IPS-20b (cell line): ENCODE measurements at regions not wholly inside any gene's neighbourhood (a gene's known extent, or its start where the extent isn't known, plus 50 kb on each side); places are given as distances from the start of the nearest gene placed in this dataset.

Experiments used
- H3K27ac ChIP-seq: one replicate; pipeline ENCODE4 v1.5.1; 2013; ENCODE audit warnings: low read length
- H3K27me3 ChIP-seq: 2 replicates; pipeline ENCODE4 v1.6.1; 2013; ENCODE audit warnings: mild to moderate bottlenecking, low read length, inconsistent platforms; ENCODE audit not compliant: insufficient read depth
- H3K36me3 ChIP-seq: 2 replicates; pipeline ENCODE4 v1.6.1; 2013; ENCODE audit warnings: low read depth, mild to moderate bottlenecking, inconsistent platforms, low read length, moderate library complexity; ENCODE audit not compliant: insufficient read depth
- H3K4me1 ChIP-seq: 2 replicates; pipeline ENCODE4 v1.6.1; 2013; ENCODE audit warnings: mild to moderate bottlenecking, control low read depth, inconsistent platforms, low read length, moderate library complexity; ENCODE audit not compliant: insufficient read depth
- H3K4me3 ChIP-seq: 2 replicates; pipeline ENCODE4 v1.5.1; 2013; ENCODE audit warnings: mild to moderate bottlenecking, low read length, inconsistent platforms
- H3K9ac ChIP-seq: 2 replicates; pipeline ENCODE4 v1.6.1; 2013; ENCODE audit warnings: low read depth, mild to moderate bottlenecking, inconsistent platforms, low read length, moderate library complexity
- H3K9me3 ChIP-seq: 2 replicates; pipeline ENCODE4 v1.6.1; 2013; ENCODE audit warnings: mild to moderate bottlenecking, low read depth, low read length, inconsistent platforms; ENCODE audit not compliant: insufficient read depth

GRCh38 chr1:209435654-209436566, 147.6 kb upstream of the CAMK1G start:
- H3K36me3 ChIP-seq, result peaks cover 11% of the 10 kb centered on the region; the same call in 1 of the 2 replicates
- no peak overlapping the region for H3K4me3 ChIP-seq
- no peak overlapping the region for H3K27ac ChIP-seq
- no peaks in the 10 kb centered on the region for H3K27me3 ChIP-seq
- peak overlapping the region; percentile 39; the same call in 1 of the 2 replicates for H3K9ac ChIP-seq
- 0 out of 2 replicates have a peak, but pooled peaks cover 5% of the 10 kb centered on the region for H3K9me3 ChIP-seq
- H3K4me1 ChIP-seq, result peaks cover 36% of the 10 kb centered on the region

GRCh38 chr1:209439828-209440227, 143.7 kb upstream of the CAMK1G start:
- Histone ChIP-seq H3K27me3 (no peaks in the 10 kb centered on the region), H3K9me3 (0 out of 2 replicates have a peak, but pooled peaks cover 5% of the 10 kb centered on the region), H3K36me3 (no peaks in the 10 kb centered on the region), H3K27ac (no peak overlapping the region), H3K9ac (no peak overlapping the region), H3K4me3 (no peak overlapping the region), H3K4me1 (peaks cover 7% of the 10 kb centered on the region)

- H3K27ac ChIP-seq, result no peak overlapping the region
- H3K4me3 ChIP-seq, result no peak overlapping the region
- 0 out of 2 replicates have a peak, but pooled peaks cover 5% of the 10 kb centered on the region for H3K9me3 ChIP-seq
- no peaks in the 10 kb centered on the region for H3K36me3 ChIP-seq
- no peak overlapping the region for H3K9ac ChIP-seq
- H3K27me3 ChIP-seq, result no peaks in the 10 kb centered on the region
- no peaks in the 10 kb centered on the region for H3K4me1 ChIP-seq
Observed at GRCh38 chr1:209443361-209443931, 140.1 kb upstream of the CAMK1G start.

- H3K4me1 ChIP-seq, result no peaks in the 10 kb centered on the region
- H3K27me3 ChIP-seq, result no peaks in the 10 kb centered on the region
- H3K4me3 ChIP-seq, result no peak overlapping the region
- no peak overlapping the region for H3K27ac ChIP-seq
- 0 out of 2 replicates have a peak, but pooled peaks cover 5% of the 10 kb centered on the region for H3K9me3 ChIP-seq
- no peaks in the 10 kb centered on the region for H3K36me3 ChIP-seq
- H3K9ac ChIP-seq, result no peak overlapping the region
Observed at GRCh38 chr1:209443975-209444651, 139.4 kb upstream of the CAMK1G start.

- H3K27ac ChIP-seq, result no peak overlapping the region
- no peaks in the 10 kb centered on the region for H3K4me1 ChIP-seq
- no peaks in the 10 kb centered on the region for H3K36me3 ChIP-seq
- H3K27me3 ChIP-seq, result no peaks in the 10 kb centered on the region
- no peak overlapping the region for H3K4me3 ChIP-seq
- H3K9me3 ChIP-seq, result 0 out of 2 replicates have a peak, but pooled peaks cover under 1% of the 10 kb centered on the region
- H3K9ac ChIP-seq, result no peak overlapping the region
Observed at GRCh38 chr1:209444961-209445360, 138.6 kb upstream of the CAMK1G start.

GRCh38 chr1:209445576-209445975, 137.9 kb upstream of the CAMK1G start:
- Histone ChIP-seq H3K9me3 (no peaks in the 10 kb centered on the region), H3K27me3 (no peaks in the 10 kb centered on the region), H3K27ac (no peak overlapping the region), H3K9ac (no peak overlapping the region), H3K4me3 (no peak overlapping the region), H3K4me1 (no peaks in the 10 kb centered on the region), H3K36me3 (no peaks in the 10 kb centered on the region)

GRCh38 chr1:209446356-209446755, 137.2 kb upstream of the CAMK1G start:
- H3K4me1 ChIP-seq, result no peaks in the 10 kb centered on the region
- no peak overlapping the region for H3K9ac ChIP-seq
- H3K36me3 ChIP-seq, result no peaks in the 10 kb centered on the region
- H3K27ac ChIP-seq, result no peak overlapping the region
- no peak overlapping the region for H3K4me3 ChIP-seq
- no peaks in the 10 kb centered on the region for H3K27me3 ChIP-seq
- H3K9me3 ChIP-seq, result no peaks in the 10 kb centered on the region

- Histone ChIP-seq H3K36me3 (peaks cover 16% of the 10 kb centered on the region; the same call in 1 of the 2 replicates), H3K27me3 (no peaks in the 10 kb centered on the region), H3K4me1 (peaks cover 18% of the 10 kb centered on the region), H3K9ac (no peak overlapping the region), H3K27ac (no peak overlapping the region), H3K4me3 (peak overlapping the region; percentile 4; the same call in 1 of the 2 replicates), H3K9me3 (no peaks in the 10 kb centered on the region)
Observed at GRCh38 chr1:209454340-209454994, 129.0 kb upstream of the CAMK1G start.

- Histone ChIP-seq H3K9me3 (peaks cover 5% of the 10 kb centered on the region; the same call in 1 of the 2 replicates), H3K27me3 (no peaks in the 10 kb centered on the region), H3K4me1 (peaks cover 18% of the 10 kb centered on the region), H3K27ac (no peak overlapping the region), H3K36me3 (peaks cover 16% of the 10 kb centered on the region; the same call in 1 of the 2 replicates), H3K9ac (no peak overlapping the region), H3K4me3 (no peak overlapping the region; the same call in 1 of the 2 replicates)
Observed at GRCh38 chr1:209455145-209455544, 128.4 kb upstream of the CAMK1G start.

- Histone ChIP-seq H3K4me3 (no peak overlapping the region), H3K36me3 (peaks cover 16% of the 10 kb centered on the region; the same call in 1 of the 2 replicates), H3K9me3 (peaks cover 11% of the 10 kb centered on the region; the same call in 1 of the 2 replicates), H3K27me3 (no peaks in the 10 kb centered on the region), H3K9ac (no peak overlapping the region), H3K27ac (no peak overlapping the region), H3K4me1 (peaks cover 18% of the 10 kb centered on the region)
Observed at GRCh38 chr1:209455661-209456358, 127.7 kb upstream of the CAMK1G start.
